Stimulated activated CD8-positive, alpha-beta memory T cell treated with anti-CD3 and anti-CD28 coated beads, Interleukin-12 subunit alpha, Interleukin-12 subunit beta, amount 100 ng/mL, for 1 hour (primary cell): ENCODE measurements at regions not wholly inside any gene's neighbourhood (a gene's known extent, or its start where the extent isn't known, plus 50 kb on each side); places are given as distances from the start of the nearest gene placed in this dataset.
"Not testable (repeated sequence)": the region's sequence is repeated elsewhere in the genome, so short reads cannot be mapped to it uniquely, and the experiment has no call there.

Source experiments
- DNase-seq: peaks from one replicate; pipeline ENCODE4 v3.0.0-alpha.2; 2020; ENCODE audit warnings: low read depth

DNA sequence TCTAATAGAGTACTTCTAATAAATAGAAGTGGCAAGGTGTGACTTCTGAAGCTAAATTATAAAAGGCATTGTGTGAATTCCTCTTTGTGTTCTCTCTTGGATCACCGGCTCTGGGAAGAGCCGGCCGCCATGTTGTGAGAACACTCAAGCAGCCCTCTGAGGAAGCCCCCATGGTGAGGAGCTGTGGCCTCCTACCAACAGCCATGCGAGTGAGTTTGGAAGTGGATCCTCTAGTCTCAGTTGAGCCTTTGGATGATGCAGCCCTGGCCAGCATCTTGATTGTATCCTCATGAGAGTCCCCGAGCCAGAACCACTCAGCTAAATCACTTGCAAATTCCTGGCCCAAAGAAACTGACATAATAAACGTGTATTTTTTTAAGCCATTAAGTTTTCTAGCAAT lies 94.5 kb upstream of the CARD11 start:
- no peak for DNase-seq

DNA sequence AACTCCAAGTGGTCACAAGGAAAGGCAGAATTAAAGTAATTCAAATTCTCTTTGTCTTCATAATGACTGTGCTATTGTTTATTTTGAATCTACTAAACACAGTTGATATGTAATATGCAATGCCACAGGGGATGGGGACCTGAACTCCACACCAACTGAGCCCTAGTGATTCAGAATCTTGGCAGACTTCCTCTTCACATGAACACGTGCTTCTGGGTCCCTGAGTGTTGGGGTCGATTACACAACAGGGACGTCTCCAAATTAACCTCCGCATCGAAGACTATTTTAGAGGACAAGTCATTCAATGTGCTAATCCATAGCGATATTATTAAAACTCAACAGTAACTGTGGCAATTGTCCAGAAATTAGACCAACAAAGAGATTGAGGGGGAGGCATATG lies 95.3 kb upstream of the CARD11 start:
- DNase-seq, result no peak

DNA sequence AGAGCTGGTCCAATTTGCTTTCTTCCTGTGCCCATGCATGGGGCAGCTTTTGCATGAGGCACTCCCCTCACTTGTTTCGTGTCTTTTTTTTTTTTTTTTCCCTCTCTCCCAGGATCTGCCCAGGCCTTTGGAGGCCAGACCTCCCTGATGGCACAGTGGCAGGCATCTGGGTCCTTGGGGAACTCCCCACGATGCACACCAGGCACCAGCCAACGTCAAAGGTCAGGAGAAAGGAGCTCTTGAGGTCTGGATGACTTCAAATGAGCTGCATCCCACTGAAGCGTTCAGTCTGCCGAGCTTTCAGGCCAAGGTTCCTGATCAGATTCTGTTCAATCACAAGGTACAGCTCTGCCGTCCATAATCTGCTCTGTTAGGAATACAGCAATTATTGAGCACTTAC lies 97.2 kb upstream of the CARD11 start:
- no peak for DNase-seq

DNA sequence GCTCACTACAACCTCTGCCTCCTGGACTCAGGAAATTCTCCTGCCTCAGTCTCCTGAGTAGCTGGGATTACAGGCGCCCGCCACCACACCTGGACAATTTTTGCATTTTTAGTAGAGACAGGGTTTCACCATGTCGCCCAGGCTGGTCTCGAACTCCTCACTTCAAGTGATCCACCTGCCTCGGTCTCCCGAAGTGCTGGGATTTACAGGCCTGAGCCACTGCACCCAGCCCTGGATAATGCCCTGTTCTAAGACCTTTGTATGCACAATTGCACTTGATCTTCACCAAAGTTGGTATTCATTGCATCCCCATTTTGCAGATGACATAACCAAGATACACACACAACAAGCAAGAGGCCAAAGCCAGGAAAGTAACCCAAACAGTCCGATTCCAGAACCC lies 97.7 kb upstream of the CARD11 start:
- no peak for DNase-seq

DNA sequence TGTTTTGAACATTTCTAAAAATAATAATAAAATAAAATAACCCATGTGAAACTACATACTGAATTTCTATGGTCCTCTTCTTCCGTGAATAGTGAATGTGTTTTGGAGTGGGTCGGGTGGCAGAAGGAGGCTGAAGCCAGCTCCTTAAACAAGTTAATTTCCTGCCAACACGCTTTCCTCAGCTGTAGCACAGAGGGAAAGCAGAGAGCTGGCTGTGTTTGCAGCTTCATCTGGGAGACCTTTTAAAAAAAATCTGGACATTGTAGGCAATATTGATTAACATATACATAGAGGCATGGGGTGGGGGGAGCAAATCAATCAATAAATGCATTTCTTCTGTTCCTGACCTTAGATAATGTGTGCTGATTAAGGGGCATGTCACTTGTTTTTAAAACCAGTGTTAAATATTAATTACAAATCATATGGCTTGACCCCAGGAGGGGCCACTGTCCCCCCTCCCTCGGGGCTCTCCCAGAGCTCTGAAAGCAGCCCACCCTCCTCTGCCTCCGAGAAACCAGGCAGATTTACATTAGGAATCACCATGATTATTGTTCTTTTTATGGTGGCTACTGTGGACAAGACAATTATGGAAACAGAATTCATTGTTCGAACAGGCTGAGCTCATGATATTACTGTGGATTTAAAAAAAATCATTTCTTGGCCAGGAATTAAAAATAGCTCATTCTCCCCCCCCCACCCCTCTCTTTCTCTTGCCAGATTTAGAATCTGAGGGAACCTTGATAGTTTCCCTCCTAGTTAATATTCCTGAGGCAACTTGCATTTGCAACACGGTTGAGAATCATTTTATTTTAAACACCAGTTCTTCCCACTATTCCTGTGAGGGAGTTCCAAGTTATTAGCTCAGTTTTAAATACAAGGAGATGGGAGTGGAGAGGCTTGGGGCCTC lies 100.5 kb upstream of the CARD11 start:
- DNase-seq, result no peak

DNA sequence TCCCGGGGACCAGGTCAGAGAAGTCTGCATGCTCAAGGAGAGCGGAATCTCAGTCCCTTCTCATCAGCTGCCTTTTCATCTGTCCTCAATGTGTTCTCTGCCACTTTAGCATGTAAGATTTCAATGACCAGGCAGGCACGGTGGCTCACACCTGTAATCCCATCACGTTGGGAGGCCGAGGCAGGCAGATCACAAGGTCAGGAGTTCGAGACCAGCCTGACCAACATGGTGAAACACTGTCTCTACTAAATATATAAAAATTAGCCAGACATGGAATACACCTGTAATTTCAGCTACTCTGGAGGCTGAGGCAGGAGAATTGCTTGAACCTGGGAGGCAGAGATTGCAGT lies 101.1 kb upstream of the CARD11 start:
- DNase-seq, result not testable (repeated sequence)

DNA sequence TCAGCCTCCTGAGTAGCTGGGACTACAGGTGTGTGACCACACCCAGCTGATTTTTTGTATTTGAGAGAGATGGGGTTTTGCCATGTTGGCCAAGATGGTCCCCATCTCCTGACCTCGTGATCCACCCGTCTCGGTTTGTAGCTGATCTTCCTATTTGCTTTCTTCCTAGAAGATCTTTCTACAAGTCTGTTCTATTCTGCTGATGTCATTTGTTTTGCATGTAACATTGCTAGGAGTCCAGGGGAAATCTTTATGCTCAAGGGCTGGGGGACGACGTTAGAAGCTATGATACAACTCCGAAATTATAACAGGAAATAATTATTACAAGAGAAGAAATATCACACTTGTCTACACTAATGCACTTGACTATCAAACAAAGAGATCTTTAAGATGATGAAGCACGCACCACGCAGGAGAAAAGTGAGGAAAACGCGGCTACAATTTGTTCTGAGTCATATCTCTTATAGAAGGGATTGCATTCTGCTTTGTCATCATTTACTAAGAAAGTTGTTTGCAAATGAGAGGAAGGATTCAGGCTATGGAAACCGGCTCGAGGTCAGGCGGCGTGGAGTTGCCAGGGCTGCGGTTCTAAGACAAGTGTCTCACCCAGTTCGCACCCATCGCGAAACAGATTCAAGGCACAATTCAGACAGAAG lies 103.0 kb upstream of the CARD11 start:
- no peak for DNase-seq

DNA sequence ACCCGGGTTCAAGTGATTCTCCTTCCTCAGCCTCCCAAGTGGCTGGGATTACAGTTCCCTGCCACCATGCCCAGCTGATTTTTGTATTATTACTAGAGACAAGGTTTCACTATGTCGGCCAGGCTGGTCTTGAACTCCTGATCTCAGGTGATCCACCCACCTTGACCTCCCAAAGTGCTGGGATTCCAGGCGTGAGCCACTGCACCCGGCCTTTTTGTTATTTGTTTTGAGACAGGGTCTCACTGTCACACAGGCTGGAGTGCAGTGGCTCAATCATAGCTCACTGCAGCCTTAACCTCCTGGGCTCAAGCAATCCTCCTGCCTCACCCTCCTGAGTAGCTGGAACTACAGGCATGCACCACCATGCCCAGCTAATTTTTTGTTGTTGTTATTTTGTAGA lies 104.8 kb upstream of the CARD11 start:
- not testable (repeated sequence) for DNase-seq

DNA sequence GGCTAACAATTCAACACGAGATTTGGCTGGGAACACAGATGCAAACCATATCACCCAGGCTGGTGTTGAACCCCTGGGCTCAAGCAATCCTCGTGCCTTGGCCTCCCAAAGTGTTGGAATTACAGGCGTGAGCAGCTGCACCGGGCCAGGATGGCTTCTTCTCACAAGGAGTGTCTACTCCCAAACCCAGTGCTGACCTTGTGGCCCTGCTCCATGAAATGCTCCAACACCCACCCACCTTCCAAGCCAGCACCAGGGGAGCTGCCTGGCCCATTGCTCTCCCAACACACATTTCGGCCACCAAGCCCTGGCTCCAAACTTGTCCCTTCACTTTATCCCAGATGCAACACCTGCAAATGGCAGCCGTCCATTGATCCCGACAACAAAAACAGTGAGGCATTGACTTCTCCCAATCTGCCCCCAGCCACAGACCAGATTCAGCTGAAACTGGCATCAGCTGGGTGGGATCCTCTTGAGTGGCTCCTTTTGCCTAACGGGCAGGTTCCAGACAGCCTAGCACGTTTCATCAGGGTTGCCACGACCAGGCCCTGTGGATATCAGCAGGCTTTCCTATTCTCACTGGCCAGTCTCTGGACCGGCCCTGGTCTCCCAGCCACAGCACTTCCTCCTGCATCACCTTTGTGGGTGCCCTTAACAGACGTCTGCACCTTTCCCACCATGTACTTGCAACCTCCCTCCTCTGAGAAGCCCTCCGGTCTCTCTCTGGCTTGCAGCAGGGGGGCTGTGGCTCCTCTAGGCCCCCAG lies 105.7 kb upstream of the CARD11 start:
- no peak for DNase-seq

DNA sequence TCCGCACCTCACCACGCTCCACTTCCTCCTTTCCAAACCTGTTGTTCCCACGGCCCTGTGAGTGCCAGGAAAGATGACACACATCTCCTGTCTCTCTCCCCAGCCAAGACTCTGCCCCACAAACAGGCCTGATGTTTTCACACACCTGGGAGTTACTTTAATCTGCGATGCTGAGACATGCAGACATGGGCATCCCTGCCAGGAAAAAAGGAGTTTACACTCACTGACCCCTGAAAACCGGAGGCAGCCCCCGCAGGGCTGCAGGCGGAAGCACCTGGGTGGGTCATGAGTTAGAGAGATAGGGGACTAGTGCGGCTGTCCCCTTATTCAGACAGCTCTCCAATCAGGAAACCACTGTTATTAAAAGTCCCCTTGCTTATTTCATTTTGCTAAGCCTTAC lies 106.4 kb upstream of the CARD11 start:
- no peak for DNase-seq

DNA sequence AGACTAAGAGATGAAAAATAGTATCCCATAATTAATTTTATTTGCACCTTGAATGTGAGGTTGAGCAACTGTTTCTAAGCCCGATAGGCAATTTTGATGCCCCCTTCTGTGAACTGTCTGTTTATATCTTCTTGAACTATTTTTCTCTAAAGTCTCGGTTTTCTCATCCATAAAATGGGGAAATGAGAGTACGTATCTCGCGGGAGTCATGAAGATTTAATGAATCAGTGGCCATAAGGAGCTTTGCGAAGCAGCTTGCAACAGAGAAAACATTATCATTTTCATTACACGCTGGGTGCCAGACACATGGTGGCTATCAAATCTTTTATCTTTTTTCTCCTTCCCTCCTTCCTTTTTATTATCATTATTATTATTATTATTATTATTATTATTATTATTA lies 108.1 kb upstream of the CARD11 start:
- DNase-seq, result no peak

DNA sequence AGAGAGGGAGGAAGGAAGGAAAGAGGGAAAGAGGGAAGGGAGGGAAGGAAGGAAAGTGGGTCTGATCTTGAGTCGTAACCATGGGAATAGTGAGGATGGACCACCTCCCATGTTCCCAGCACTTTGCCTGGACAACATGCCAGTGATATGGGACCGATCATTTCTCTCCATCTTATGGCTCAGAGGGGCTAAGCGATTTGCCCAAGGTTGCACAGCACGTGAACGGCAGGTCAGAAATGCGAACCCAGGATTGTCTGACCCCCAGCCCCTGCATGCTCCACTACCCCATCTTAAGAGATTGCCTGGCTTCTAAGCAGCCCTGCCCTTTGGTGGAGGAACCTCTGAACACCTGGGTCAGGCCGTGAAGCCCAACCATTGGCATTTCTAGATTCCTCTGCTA lies 109.0 kb upstream of the CARD11 start:
- DNase-seq, result no peak

DNA sequence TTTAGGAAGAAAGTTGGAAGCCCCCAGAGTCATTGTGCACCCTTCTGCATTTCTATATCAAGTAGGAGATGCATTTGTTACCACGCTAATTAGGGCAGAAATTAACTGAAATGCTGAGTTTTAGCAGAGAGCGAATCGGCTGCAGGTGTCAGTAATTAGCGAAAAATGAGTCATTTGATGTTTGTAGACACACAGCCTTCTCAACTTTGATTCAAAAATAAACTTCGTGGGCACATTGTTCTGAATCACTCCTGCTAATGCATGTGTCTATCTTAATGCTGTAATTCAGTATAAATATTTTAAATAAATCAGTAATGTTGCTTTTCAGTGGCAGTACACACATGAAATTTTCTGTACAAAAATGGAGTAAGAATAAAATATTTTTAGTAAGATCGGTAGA lies 109.5 kb upstream of the CARD11 start:
- DNase-seq, result no peak

DNA sequence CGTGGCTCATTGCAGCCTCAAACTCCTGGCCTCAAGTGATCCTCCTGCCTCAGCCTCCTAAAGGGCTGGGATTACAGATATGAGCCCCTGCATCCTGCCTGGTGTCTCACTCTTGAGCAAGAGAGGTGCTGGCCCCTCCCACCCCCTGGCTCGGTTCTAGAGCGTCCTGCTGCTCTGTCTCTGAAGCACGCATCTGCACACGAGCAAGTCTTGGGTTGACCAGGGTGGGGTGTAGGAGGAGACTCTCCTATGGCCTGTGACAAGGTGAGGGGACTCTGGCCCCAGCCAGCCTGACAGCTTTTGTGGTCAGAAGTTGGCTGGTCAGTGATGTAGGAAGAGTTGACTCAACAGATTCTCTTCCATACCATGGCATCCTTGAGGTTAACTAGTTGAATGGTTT lies 110.7 kb upstream of the CARD11 start:
- no peak for DNase-seq

DNA sequence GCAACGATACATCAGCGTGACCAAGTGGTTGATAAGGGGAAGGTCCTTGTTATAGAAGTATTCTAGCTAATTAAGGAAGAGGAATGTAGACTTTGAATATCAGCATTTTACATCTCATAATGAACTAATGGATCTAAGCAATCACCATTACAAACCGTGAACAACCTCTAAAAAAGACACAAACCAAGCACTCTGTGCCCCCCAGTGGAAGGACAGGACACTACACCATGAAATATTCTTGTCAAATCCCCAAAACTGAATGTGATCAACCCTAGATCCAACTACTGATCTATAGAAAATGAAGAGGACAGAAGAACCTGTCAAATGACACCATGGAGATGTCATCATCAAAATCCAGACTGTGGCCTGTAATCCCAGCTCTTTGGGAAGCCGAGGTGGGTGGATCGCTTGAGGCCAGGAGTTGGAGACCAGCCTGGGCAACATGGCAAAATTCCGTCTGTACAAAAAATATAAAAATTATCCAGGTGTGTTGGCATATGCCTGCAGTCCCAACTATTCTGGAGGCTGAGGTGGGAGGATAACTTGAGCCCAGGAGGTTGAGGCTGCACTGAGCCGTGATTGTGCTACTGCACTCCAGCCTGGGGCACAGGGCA lies 111.3 kb upstream of the CARD11 start:
- peak; percentile 40 for DNase-seq

DNA sequence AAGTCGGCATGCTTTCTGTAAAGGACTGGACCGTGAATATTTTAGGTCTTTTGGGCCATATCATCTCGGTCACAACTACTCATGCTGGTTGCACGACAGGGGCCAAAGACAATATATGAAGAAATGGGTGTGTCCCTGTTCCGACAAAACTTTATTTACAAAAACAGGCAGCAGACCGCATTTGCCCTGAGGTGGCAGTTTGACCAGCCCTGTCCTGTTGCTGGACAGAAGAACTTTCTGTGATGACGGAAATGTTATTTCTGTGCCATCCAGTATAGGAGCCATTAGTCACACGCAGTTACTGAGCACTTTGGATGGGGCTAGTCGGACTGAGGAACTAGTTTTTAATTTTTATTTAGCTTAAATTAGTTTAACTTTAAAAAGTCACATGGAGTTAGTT lies 112.8 kb upstream of the CARD11 start:
- no peak for DNase-seq

DNA sequence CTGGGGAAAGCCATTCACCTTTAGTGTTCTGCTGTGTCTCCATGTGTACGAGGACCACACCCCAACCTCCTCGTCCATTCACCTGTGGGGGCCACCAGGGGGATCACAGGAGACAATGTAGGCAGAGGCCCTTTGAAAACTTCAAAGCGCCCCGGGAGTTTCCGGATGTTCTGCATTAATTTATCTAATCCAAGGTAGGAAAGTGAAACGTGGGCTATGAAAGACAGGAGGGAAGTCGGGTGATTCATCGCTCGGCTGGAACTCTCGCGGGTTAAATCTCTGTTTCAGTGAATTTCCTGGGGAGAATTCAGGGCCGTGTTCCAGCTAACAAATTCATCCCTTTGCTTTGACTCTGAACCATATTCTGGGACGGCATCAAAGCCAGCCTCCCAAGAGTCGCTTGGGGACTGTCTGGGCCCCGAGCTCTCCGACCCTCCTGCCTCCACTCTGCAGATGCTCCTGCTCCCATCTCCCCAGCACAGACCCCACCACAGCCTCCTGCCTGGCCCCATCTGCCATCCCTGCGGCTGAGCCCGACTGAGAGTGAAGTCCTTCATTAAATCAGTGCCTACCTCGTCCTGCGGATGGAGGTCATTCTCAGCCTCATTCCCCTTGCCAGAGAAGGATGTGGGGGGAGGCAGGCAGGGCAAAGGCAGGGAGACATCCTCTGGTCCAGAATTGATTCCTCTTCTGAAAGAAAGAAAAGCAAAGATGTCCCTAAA lies 114.1 kb upstream of the CARD11 start:
- no peak for DNase-seq

DNA sequence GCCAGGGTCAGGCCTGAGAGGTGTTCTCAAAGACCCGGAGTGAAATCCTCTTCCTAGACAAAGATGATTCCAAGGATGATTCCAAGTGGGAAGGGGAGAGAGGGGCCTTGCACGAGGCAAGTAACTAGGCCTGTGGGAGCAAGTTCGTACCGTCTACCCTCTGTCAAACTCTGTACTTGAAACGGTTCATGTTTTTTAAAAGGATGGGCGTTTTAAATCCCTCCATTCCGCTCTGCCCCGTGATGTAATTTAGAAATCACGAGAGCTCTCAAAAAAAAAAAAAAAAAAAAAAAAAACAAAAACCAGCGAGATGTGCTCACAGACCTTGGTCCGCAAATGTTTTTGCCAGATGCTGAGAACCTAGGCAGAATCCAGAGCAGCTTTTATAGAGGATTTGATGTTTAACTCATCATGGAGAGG lies 114.7 kb upstream of the CARD11 start:
- no peak for DNase-seq

DNA sequence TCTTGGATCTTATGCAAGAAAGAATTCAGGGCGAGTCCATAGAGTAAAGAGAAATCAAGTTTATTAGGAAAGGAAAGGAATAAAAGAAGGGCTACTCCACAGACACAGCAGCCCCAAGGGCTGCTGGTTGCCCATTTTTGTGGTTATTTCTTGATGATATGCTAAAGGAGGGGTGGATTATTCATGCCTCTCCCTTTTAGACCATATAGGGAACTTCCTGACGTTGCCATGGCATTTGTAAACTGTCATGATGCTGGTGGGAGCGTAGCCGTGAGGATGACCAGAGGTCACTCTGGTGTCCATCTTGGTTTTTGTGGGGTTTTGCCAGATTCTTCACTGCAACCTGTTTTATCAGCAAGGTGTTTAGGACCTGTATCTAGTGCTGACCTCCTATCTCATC lies 115.4 kb upstream of the CARD11 start:
- no peak for DNase-seq

DNA sequence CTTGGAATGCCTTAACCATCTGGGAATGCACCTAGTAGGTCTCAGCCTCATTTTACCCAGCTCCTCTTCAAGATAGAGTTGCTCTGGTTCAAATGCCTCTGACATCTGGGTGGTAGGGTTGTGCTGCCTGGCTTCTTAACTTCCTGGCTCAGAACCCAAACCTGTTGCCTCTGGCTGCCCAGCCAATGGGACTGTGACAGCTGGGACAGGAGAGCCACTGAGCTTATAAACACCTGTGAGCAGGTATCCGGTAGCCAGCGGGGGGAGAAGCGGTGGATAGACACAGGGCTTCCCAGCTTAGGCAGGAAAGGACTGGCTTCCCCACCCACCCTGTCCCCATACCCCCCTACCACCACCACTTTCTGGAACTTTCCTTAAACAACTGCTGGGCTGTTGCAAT lies 115.8 kb upstream of the CARD11 start:
- no peak for DNase-seq

DNA sequence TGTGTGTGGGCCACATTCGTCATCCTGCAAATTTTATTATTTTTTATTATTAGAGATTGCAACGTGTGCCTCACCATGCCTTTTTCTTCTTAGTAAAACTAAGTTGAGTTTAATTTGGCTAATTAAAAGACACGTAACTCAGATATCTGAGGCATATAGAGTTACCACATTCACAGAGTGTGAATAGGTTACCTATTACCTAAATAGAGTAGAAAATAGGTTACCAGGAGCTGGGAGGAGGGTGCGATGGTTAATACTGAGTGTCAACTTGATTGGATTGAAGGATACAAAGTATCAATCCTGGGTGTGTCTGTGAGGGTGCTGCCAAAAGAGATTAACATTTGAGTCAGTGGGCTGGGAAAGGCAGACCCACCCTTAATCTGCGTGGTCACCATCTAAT lies 116.3 kb upstream of the CARD11 start:
- not testable (repeated sequence) for DNase-seq

DNA sequence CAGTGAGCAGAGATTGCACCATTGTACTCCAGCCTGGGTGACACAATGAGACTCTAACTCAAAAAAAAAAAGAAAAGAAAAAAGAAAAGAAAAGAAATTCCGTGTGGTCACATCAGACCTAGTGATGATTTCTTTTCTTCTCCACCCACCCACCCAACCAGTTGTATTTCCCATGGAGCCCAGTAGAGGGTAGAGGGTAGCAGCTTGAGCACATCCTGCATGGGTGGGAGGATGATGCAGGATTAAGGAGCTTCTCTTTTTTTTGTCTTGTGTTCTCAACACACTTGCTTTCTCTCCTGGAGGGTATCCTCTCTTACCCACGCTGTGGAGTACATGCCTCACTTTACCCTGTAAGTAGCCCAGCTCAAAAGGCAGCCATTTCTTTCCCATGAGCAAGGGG lies 118.6 kb upstream of the CARD11 start:
- no peak for DNase-seq
